ENCODE measurements at regions not wholly inside any gene's neighbourhood (a gene's known extent, or its start where the extent isn't known, plus 50 kb on each side); places are given as distances from the start of the nearest gene placed in this dataset.

DNA sequence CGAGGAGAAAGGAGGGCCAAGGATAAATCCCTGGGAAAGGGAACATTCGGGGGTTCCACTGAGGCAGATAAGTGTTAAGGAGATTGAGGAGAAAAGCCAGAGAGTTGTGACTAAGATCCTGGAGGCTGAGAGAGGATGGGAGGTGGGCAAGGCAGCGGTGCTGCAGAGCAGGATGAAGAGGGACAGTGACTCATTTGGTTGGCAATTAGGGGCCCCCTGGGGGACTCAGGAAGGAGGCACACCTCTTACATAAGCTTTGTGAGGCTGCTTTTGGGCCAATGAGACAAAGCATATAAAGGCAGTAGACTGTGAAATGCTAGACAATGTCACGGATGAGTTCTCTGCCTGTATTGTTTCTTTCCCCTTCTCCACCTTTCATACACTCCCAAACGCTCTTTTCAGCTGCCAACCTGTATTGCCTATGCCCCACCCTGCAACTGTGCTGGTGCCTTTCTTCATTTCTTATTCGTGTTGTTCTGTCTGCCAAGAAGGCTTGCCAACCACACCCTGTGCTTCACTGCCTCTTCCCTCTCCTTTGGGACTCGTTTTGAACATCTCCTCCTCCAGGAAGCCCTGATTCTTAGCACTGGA, 246.8 kb upstream of the KIRREL3 start:
- Histone ChIP-seq H3K9me3 (replicated peaks; ENCODE audit: control insufficient read depth, insufficient read depth, low read length) (peaks cover 2% of the 10 kb centered on the region), H3K9me1 (replicated peaks; ENCODE audit: control insufficient read depth, extremely low read depth, insufficient read depth, low read length) (no peaks in the 10 kb centered on the region), H4K20me1 (replicated peaks; ENCODE audit: control insufficient read depth, extremely low read depth, insufficient read depth, low read length) (no peaks in the 10 kb centered on the region), H3K4me3 (replicated peaks in 1 of 3; ENCODE audit: insufficient read depth in 1 of 3, low read depth in 1 of 3, low read length in 3 of 3) (no peak overlapping the region), H3K27me3 (ENCODE audit: control insufficient read depth in 2 of 2, insufficient read depth in 2 of 2, low read length in 2 of 2) (no peaks in the 10 kb centered on the region), H3K9ac (replicated peaks; ENCODE audit: extremely low read depth, insufficient read depth, low read length) (no peak overlapping the region), H3K4me1 (ENCODE audit: control insufficient read depth, extremely low read depth, insufficient read depth, low read length) (no peaks in the 10 kb centered on the region), H3K27ac (ENCODE audit: insufficient read depth, low read depth, low read length) (no peak overlapping the region), H3K4me2 (ENCODE audit: insufficient read depth, low read length) (no peak overlapping the region), H2AFZ (ENCODE audit: low read depth, low read length) (no peak overlapping the region), H3K79me2 (ENCODE audit: control insufficient read depth, insufficient read depth, low read length) (no peaks in the 10 kb centered on the region), H3K36me3 (ENCODE audit: control insufficient read depth in 2 of 2, extremely low read depth in 1 of 2, insufficient read depth in 2 of 2, low read length in 2 of 2) (no peaks in the 10 kb centered on the region)
- FAIRE-seq (no peak), DNase-seq (ENCODE audit: low read depth, low spot score) (no peak)
- CTCF ChIA-PET = no interaction called here
- BruUV-seq (replicated peaks) = no TSS peak
- POLR2A ChIA-PET = no interaction called here
- TF ChIP-seq POLR2AphosphoS5 (IDR thresholded peaks at IDR 0.05; ENCODE audit: insufficient read depth, low read depth, low read length) (no peak), GATA2 (IDR thresholded peaks at IDR 0.05; ENCODE audit: insufficient read depth, insufficient read length, low read depth, low read length) (no peak), JUN (IDR thresholded peaks at IDR 0.05; ENCODE audit: borderline replicate concordance, insufficient read depth, insufficient read length, low read depth) (no peak), MAX (IDR thresholded peaks at IDR 0.05; ENCODE audit: insufficient read depth, insufficient read length) (no peak), EZH2 (IDR thresholded peaks at IDR 0.05; ENCODE audit: borderline replicate concordance, low read depth, low read length, severe bottlenecking) (no peak), POLR2A (IDR thresholded peaks at IDR 0.05; ENCODE audit: low read depth, low read length) (no peak), CTCF (IDR thresholded peaks at IDR 0.05; ENCODE audit: extremely low read depth in 1 of 2, insufficient read depth in 1 of 2, low read depth in 1 of 2, low read length in 2 of 2) (no peak), MYC (IDR thresholded peaks at IDR 0.05; ENCODE audit: low read depth, low read length) (no peak), FOS (IDR thresholded peaks at IDR 0.05; ENCODE audit: borderline replicate concordance, insufficient read depth, low read length) (no peak)
- intact Hi-C loops (cut with micrococcal nuclease) = no loop called here
- dilution Hi-C loops (cut with MboI; ENCODE audit: extremely low pct_ligation_motif_present, low sequenced_read_pairs) = no loop called here

Data from endothelial cell of umbilical vein (primary cell).